Sigmoid colon (tissue), 6 donors: ENCODE measurements at regions not wholly inside any gene's neighbourhood (a gene's known extent, or its start where the extent isn't known, plus 50 kb on each side); places are given as distances from the start of the nearest gene placed in this dataset.

Experiments used
- DNase-seq: peaks from one replicate; pipeline ENCODE4 v3.0.0-alpha.2; 2019
- H3K27ac ChIP-seq, 4 donors: fragments of 200-600 bp; sonication (generic); one replicate each; pipeline ENCODE4 v1.5.1; 2016 to 2019; ENCODE audit warnings: mild to moderate bottlenecking in 1 of 4
- H3K27me3 ChIP-seq, 3 donors: fragments of 200-600 bp; sonication (generic); one replicate each; pipeline ENCODE4 v1.5.1; 2019; ENCODE audit warnings: mild to moderate bottlenecking in 1 of 3
- H3K36me3 ChIP-seq, 4 donors: fragments of 200-600 bp; sonication (generic); one replicate each; pipeline ENCODE4 v1.5.1; 2016 to 2019
- H3K4me1 ChIP-seq, 4 donors: fragments of 200-600 bp; sonication (generic); one replicate each; pipeline ENCODE4 v1.5.1; 2017 to 2019
- H3K4me3 ChIP-seq, 4 donors: fragments of 200-600 bp; sonication (generic); one replicate each; pipeline ENCODE4 v1.5.1; 2017 to 2019; ENCODE audit warnings: mild to moderate bottlenecking in 2 of 4, moderate library complexity in 1 of 4
- H3K9me3 ChIP-seq, 4 donors: fragments of 200-600 bp in 3 of 4; sonication (generic) in 3 of 4; one replicate each; pipeline versions ENCODE4 v1.5.1 to v1.6.1; 2013 to 2019
- CTCF ChIP-seq, 4 experiments: fragments of 450-650 bp in 3 of 4; fragments of 200-600 bp in 1 of 4; IDR thresholded peaks; one replicate each; pipeline ENCODE4 v1.5.1; 2016 to 2019; ENCODE audit warnings: antibody characterized with exemption in 4 of 4, mild to moderate bottlenecking in 3 of 4, moderate library complexity in 2 of 4
- EP300 ChIP-seq, 4 donors: sonication (generic); formaldehyde crosslinking; IDR thresholded peaks; one replicate each; pipeline ENCODE4 v1.6.1; 2017; ENCODE audit warnings: antibody characterized with exemption in 4 of 4
- POLR2A ChIP-seq, 2 donors: fragments of 450-650 bp; IDR thresholded peaks; one replicate each; pipeline ENCODE4 v1.6.1; 2016; ENCODE audit warnings: antibody characterized with exemption in 2 of 2, mild to moderate bottlenecking in 2 of 2, moderate library complexity in 2 of 2
- POLR2AphosphoS5 ChIP-seq, 4 donors: sonication (generic); formaldehyde crosslinking; IDR thresholded peaks; one replicate each; pipeline ENCODE4 v1.6.1; 2017; ENCODE audit warnings: antibody characterized with exemption in 4 of 4
- WGBS, 2 donors: extraction: QIAGEN DNeasy Blood & Tissue Kit; methylation state at CpG; one replicate each; pipeline ENCODE4 v1.1.7; 2013; 5-methylcytosine and 5-hydroxymethylcytosine counted together
- intact Hi-C: fragments of 100-400 bp; cut with DNase I; formaldehyde crosslinking; loops from one replicate; pipeline ENCODE4 v1.15.1; 2023
- donor health status: healthy with polysubstance abuse.
- donor health status: healthy.

- Histone ChIP-seq H3K27me3 (no peaks in the 10 kb centered on the region), H3K27ac (peak overlapping the region in 2 of 4 donors; percentile 0 to 11), H3K4me3 (no peak overlapping the region), H3K36me3 (no peaks in the 10 kb centered on the region), H3K9me3 (no peaks in the 10 kb centered on the region), H3K4me1 (peaks cover 0 to 26% (median 20%) of the 10 kb centered on the region in 4 donors)
- DNase-seq = no peak
- TF ChIP-seq CTCF (IDR thresholded peaks at IDR 0.05) = no peak
- no peak for TF ChIP-seq POLR2AphosphoS5 (IDR thresholded peaks at IDR 0.05)
- TF ChIP-seq POLR2A (IDR thresholded peaks at IDR 0.05) = no peak
- no peak for TF ChIP-seq EP300 (IDR thresholded peaks at IDR 0.05)
- WGBS, 2 donors = 39 to 64% methylated on average over 2 of the region's 2 CpGs
- intact Hi-C loops = no loop called here
Measured at GRCh38 chr3:66729687-66730393, 229.0 kb upstream of the LRIG1 start.

GRCh38 chr3:66738625-66739365 lies 238.0 kb upstream of the LRIG1 start:
- Histone ChIP-seq H3K9me3 (no peaks in the 10 kb centered on the region), H3K27me3 (no peaks in the 10 kb centered on the region), H3K4me1 (peaks cover 0 to 42% (median 32%) of the 10 kb centered on the region in 4 donors), H3K4me3 (no peak overlapping the region), H3K36me3 (no peaks in the 10 kb centered on the region), H3K27ac (peak overlapping the region; percentile 10 to 65 (median 46))
- DNase-seq = no peak
- WGBS, 2 donors = 76 to 80% methylated on average over 7 of the region's 7 CpGs
- TF ChIP-seq POLR2AphosphoS5 (IDR thresholded peaks at IDR 0.05) = no peak
- TF ChIP-seq CTCF (IDR thresholded peaks at IDR 0.05) = no peak
- TF ChIP-seq EP300 (IDR thresholded peaks at IDR 0.05) = no peak
- intact Hi-C loops = no loop called here

GRCh38 chr3:66740260-66740659 lies 239.4 kb upstream of the LRIG1 start:
- H3K9me3 ChIP-seq = no peaks in the 10 kb centered on the region
- intact Hi-C loops = loop anchor here (10.0 kb wide), 1 partner anchor 65 kb away; no protein-coding TSS in a partner anchor
- H3K27me3 ChIP-seq = no peaks in the 10 kb centered on the region
- TF ChIP-seq POLR2AphosphoS5 (IDR thresholded peaks at IDR 0.05) (no peak), EP300 (IDR thresholded peaks at IDR 0.05) (no peak), POLR2A (IDR thresholded peaks at IDR 0.05) (no peak), CTCF (IDR thresholded peaks at IDR 0.05) (no peak)
- no peak overlapping the region for H3K27ac ChIP-seq
- H3K4me3 ChIP-seq = no peak overlapping the region
- 89 to 90% methylated on average over 4 of the region's 4 CpGs for WGBS, 2 donors
- peaks cover 0 to 27% (median 23%) of the 10 kb centered on the region in 4 donors for H3K4me1 ChIP-seq
- DNase-seq = no peak
- no peaks in the 10 kb centered on the region for H3K36me3 ChIP-seq

GRCh38 chr3:66744521-66744920 lies 243.7 kb upstream of the LRIG1 start:
- intact Hi-C loops = loop anchor here (10.0 kb wide), 1 partner anchor 60 kb away; no protein-coding TSS in a partner anchor
- H3K27ac ChIP-seq = no peak overlapping the region
- peaks cover 0 to 22% (median 11%) of the 10 kb centered on the region in 4 donors for H3K4me1 ChIP-seq
- H3K9me3 ChIP-seq = no peaks in the 10 kb centered on the region
- H3K36me3 ChIP-seq = no peaks in the 10 kb centered on the region
- no peak for TF ChIP-seq EP300 (IDR thresholded peaks at IDR 0.05)
- no peak for TF ChIP-seq POLR2A (IDR thresholded peaks at IDR 0.05)
- DNase-seq = no peak
- WGBS, 2 donors = 90% methylated on average over 1 of the region's 1 CpG
- no peak overlapping the region for H3K4me3 ChIP-seq
- H3K27me3 ChIP-seq = no peaks in the 10 kb centered on the region

- no peak for DNase-seq
- intact Hi-C loops = loop anchor here (10.0 kb wide), 1 partner anchor 60 kb away; no protein-coding TSS in a partner anchor
- Histone ChIP-seq H3K4me1 (peaks cover 0 to 22% (median 11%) of the 10 kb centered on the region in 4 donors), H3K27me3 (no peaks in the 10 kb centered on the region), H3K9me3 (no peaks in the 10 kb centered on the region), H3K36me3 (no peaks in the 10 kb centered on the region), H3K4me3 (no peak overlapping the region), H3K27ac (no peak overlapping the region)
- TF ChIP-seq CTCF (IDR thresholded peaks at IDR 0.05) = no peak
- TF ChIP-seq POLR2AphosphoS5 (IDR thresholded peaks at IDR 0.05) = no peak
- TF ChIP-seq EP300 (IDR thresholded peaks at IDR 0.05) = no peak
- no peak for TF ChIP-seq POLR2A (IDR thresholded peaks at IDR 0.05)
- 92 to 96% methylated on average over 2 of the region's 2 CpGs for WGBS, 2 donors
Measured at GRCh38 chr3:66744986-66745385, 244.2 kb upstream of the LRIG1 start.
